HG02981 (cell line): ENCODE measurements at regions not wholly inside any gene's neighbourhood (a gene's known extent, or its start where the extent isn't known, plus 50 kb on each side); places are given as distances from the start of the nearest gene placed in this dataset.

ENCODE experiments used
- ATAC-seq: cut with Tn5 transposase; IDR thresholded peaks from one replicate; pipeline ENCODE4 v1.9.1; 2021; ENCODE audit warnings: mild to moderate bottlenecking, moderate library complexity; ENCODE audit not compliant: unreplicated experiment

- ATAC-seq, result no peak
Measured at GRCh38 chr1:200354243-200354642, 55.6 kb downstream of the ZNF281 start.

GRCh38 chr1:200353232-200353631, 56.6 kb downstream of the ZNF281 start:
- no peak for ATAC-seq

- peak; percentile 51 for ATAC-seq
Measured at GRCh38 chr1:200351826-200352549, 57.8 kb downstream of the ZNF281 start.

- no peak for ATAC-seq
Measured at GRCh38 chr1:200351425-200351824, 58.4 kb downstream of the ZNF281 start.

GRCh38 chr1:200346700-200347099, 63.1 kb downstream of the ZNF281 start:
- no peak for ATAC-seq

- ATAC-seq, result no peak
Measured at GRCh38 chr1:200345520-200345919, 64.3 kb downstream of the ZNF281 start.

GRCh38 chr1:200343874-200344273, 66.0 kb downstream of the ZNF281 start:
- ATAC-seq, result no peak

- no peak for ATAC-seq
Measured at GRCh38 chr1:200342511-200343311, 67.1 kb downstream of the ZNF281 start.

GRCh38 chr1:200338451-200338850, 71.4 kb downstream of the ZNF281 start:
- no peak for ATAC-seq

GRCh38 chr1:200337831-200338230, 72.0 kb downstream of the ZNF281 start:
- ATAC-seq, result no peak

- ATAC-seq, result no peak
Measured at GRCh38 chr1:200337410-200337809, 72.4 kb downstream of the ZNF281 start.

GRCh38 chr1:200336901-200337391, 72.9 kb downstream of the ZNF281 start:
- no peak for ATAC-seq

- ATAC-seq, result no peak
Measured at GRCh38 chr1:200336101-200336845, 73.6 kb downstream of the ZNF281 start.

- no peak for ATAC-seq
Measured at GRCh38 chr1:200334661-200335256, 75.1 kb downstream of the ZNF281 start.

- ATAC-seq, result no peak
Measured at GRCh38 chr1:200333329-200333728, 76.5 kb downstream of the ZNF281 start.

- no peak for ATAC-seq
Measured at GRCh38 chr1:200332716-200333115, 77.1 kb downstream of the ZNF281 start.

GRCh38 chr1:200330741-200331428, 79.0 kb downstream of the ZNF281 start:
- ATAC-seq, result no peak

- no peak for ATAC-seq
Measured at GRCh38 chr1:200329208-200329882, 80.5 kb downstream of the ZNF281 start.

- no peak for ATAC-seq
Measured at GRCh38 chr1:200328379-200328778, 81.5 kb downstream of the ZNF281 start.

GRCh38 chr1:200323856-200324400, 85.9 kb downstream of the ZNF281 start:
- no peak for ATAC-seq
